Bronchial epithelial cell (primary cell): ENCODE measurements at regions not wholly inside any gene's neighbourhood (a gene's known extent, or its start where the extent isn't known, plus 50 kb on each side); places are given as distances from the start of the nearest gene placed in this dataset.

Source experiments
- DNase-seq: peaks from one replicate; pipeline ENCODE4 v3.0.0-alpha.2; 2010; ENCODE audit warnings: low read depth
- FAIRE-seq: peaks from 2 replicates; lab custom pipeline; 2011; peaks lifted over from hg19 to GRCh38; lab: Jason Lieb, UNC
- H3K27me3 ChIP-seq: 2 replicates; pipeline ENCODE4 v1.5.1; 2011; ENCODE audit warnings: low read length; ENCODE audit not compliant: control insufficient read depth, insufficient read depth
- H3K36me3 ChIP-seq: 2 replicates; pipeline ENCODE4 v1.5.1; 2011; ENCODE audit warnings: low read length; ENCODE audit not compliant: control insufficient read depth, insufficient read depth
- H3K4me3 ChIP-seq: 2 replicates; pipeline ENCODE4 v1.5.1; 2011; ENCODE audit warnings: mild to moderate bottlenecking, low read depth, low read length, control low read depth
- CTCF ChIP-seq: IDR thresholded peaks from 2 replicates; pipeline ENCODE4 v1.5.1; 2011; ENCODE audit warnings: mild to moderate bottlenecking, moderate library complexity, low read length, control low read depth, inconsistent platforms; ENCODE audit not compliant: insufficient read depth, severe bottlenecking

GRCh38 chr1:239563681-239564080 is 177.3 kb downstream of the CHRM3 start:
- FAIRE-seq = no peak
- DNase-seq = no peak
- no peak for TF ChIP-seq CTCF

DNA sequence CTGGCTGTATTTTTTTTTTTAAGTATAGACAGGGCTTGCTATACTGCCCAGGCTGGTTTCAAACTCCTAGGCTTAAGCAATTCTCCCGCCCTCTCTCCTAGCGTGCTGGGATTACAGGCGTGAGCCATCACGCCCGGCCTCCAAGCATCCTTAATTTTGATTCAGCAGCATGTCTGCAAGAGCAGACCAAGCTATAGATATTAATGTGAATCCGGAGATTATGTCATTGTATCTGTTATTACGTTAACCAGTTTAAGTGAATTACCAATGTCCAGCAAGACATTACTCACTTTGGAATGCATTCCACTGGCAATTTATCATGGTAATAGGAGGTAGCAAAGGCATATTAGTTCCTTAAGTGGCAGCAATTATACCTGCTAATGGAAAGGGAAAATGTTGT is 179.7 kb downstream of the CHRM3 start:
- no peak overlapping the region for H3K4me3 ChIP-seq
- FAIRE-seq = no peak
- TF ChIP-seq CTCF = no peak
- no peak for DNase-seq
- H3K36me3 ChIP-seq = no peaks in the 10 kb centered on the region
- no peaks in the 10 kb centered on the region for H3K27me3 ChIP-seq

More at GRCh38 chr1:239563681-239564080, 177.3 kb downstream of the CHRM3 start:
- Histone ChIP-seq H3K27me3 (no peaks in the 10 kb centered on the region), H3K36me3 (no peaks in the 10 kb centered on the region), H3K4me3 (no peak overlapping the region)

- no peak for TF ChIP-seq CTCF
- Histone ChIP-seq H3K27me3 (no peaks in the 10 kb centered on the region), H3K36me3 (no peaks in the 10 kb centered on the region), H3K4me3 (no peak overlapping the region)
- DNase-seq = no peak
- FAIRE-seq = no peak
These were observed 184.5 kb downstream of the CHRM3 start for GRCh38 chr1:239570878-239571277.

- Histone ChIP-seq H3K27me3 (no peaks in the 10 kb centered on the region), H3K36me3 (no peaks in the 10 kb centered on the region), H3K4me3 (no peak overlapping the region)
- FAIRE-seq (no peak), DNase-seq (no peak)
- TF ChIP-seq CTCF = no peak
These were observed 185.8 kb downstream of the CHRM3 start for GRCh38 chr1:239572183-239572582.

DNA sequence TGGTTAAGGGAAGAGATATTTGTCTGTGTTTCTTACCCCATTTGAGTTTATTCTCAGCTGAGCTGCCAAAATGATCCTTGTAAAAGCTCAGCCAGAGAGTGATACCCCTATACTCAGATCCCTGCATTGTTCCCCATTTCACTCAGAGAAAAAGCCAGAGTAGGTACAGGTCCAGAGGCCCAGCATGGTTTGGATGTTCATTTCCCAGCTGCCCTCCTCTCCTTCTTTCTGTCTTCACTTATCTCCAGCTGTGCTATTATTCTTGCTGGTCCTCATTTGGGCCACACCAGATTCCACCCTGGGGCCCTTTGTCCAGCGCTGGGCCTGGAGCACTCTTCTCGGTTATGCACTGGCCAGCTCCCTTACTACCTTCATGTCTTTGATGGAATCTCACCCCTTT is 187.7 kb downstream of the CHRM3 start:
- no peak overlapping the region for H3K4me3 ChIP-seq
- DNase-seq (no peak), FAIRE-seq (no peak)
- no peaks in the 10 kb centered on the region for H3K36me3 ChIP-seq
- no peaks in the 10 kb centered on the region for H3K27me3 ChIP-seq
- no peak for TF ChIP-seq CTCF

GRCh38 chr1:239575113-239575512 is 188.7 kb downstream of the CHRM3 start:
- FAIRE-seq = no peak
- no peak for DNase-seq
- H3K27me3 ChIP-seq = no peaks in the 10 kb centered on the region
- H3K4me3 ChIP-seq = no peak overlapping the region
- H3K36me3 ChIP-seq = no peaks in the 10 kb centered on the region
- TF ChIP-seq CTCF = no peak
